Body of pancreas (tissue), 4 donors: ENCODE measurements at regions not wholly inside any gene's neighbourhood (a gene's known extent, or its start where the extent isn't known, plus 50 kb on each side); places are given as distances from the start of the nearest gene placed in this dataset.

Experiments
- ATAC-seq: fragments of 150-250 bp; one replicate; pipeline ENCODE4 v1.9.1; 2016
- DNase-seq, 4 donors: peaks; one replicate each; pipeline ENCODE4 v3.0.0-alpha.2; 2019
- H3K27ac ChIP-seq, 4 donors: fragments of 200-600 bp; sonication (generic); 1 replicate in 3 of 4; 2 replicates in 1 of 4; pipeline versions ENCODE4 v1.5.1 to v1.6.1; 2016 to 2019; ENCODE audit warnings: mild to moderate bottlenecking in 1 of 4, mixed read lengths in 1 of 4, moderate library complexity in 1 of 4
- H3K27me3 ChIP-seq, 2 donors: fragments of 200-600 bp; sonication (generic); one replicate each; pipeline ENCODE4 v1.6.0; 2016; ENCODE audit warnings: mild to moderate bottlenecking in 1 of 2
- H3K36me3 ChIP-seq, 2 donors: fragments of 200-600 bp; sonication (generic); replicated peaks in 1 of 2; 2 replicates each; pipeline ENCODE4 v1.5.1; 2016; ENCODE audit warnings: low read depth in 2 of 2; ENCODE audit not compliant: insufficient read depth in 1 of 2
- H3K4me1 ChIP-seq: fragments of 200-600 bp; sonication (generic); one replicate; pipeline ENCODE4 v1.6.0; 2016
- H3K4me3 ChIP-seq, 2 donors: fragments of 200-600 bp; sonication (generic); 1 replicate in 1 of 2; 2 replicates in 1 of 2; pipeline ENCODE4 v1.5.1; 2016 to 2019
- H3K9me3 ChIP-seq, 3 donors: fragments of 200-600 bp; sonication (generic); 1 replicate in 2 of 3; 2 replicates in 1 of 3; pipeline ENCODE4 v1.5.1; 2016
- POLR2A ChIP-seq, 3 donors: fragments of 450-650 bp; IDR thresholded peaks; one replicate each; pipeline ENCODE4 v1.6.1; 2016; ENCODE audit warnings: antibody characterized with exemption in 3 of 3, mild to moderate bottlenecking in 2 of 3
- WGBS, 2 donors: methylation state at CpG; one replicate each; pipeline ENCODE4 v1.1.5; 2017; 5-methylcytosine and 5-hydroxymethylcytosine counted together
- intact Hi-C: fragments of 100-400 bp; cut with DNase I; formaldehyde crosslinking; loops from one replicate; pipeline ENCODE4 v1.15.1; 2023
- TF ChIP-seq, protein P1 (sequence below), 7 experiments: fragments of 450-650 bp in 4 of 7; fragments of 200-600 bp in 3 of 7; sonication (generic) in 3 of 7; IDR thresholded peaks; one replicate each; pipeline ENCODE4 v1.5.1; 2016 to 2019; ENCODE audit warnings: antibody characterized with exemption in 7 of 7

DNA sequence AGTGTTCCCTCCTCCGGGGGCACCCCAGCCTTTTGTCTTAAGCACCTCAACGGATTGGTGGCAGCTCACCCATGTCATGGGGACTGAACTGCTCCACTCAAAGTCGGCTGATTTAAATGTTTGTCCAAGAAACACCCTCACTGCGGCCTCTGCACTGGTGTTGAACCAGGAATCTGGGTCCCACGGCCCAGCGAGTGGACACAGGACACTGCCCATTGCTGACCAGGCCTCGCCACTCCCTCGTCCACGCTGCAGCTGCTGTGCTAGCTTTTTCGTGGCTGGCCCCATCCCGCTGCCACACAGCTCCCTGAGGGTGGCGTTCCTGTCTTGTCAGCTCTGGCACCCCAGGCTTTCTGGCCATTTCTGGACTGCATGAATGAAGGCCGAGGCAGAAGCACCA lies 646.2 kb downstream of the BRD1 start:
- intact Hi-C loops: no loop called here
- ATAC-seq (no peak), DNase-seq (no peak)
- Histone ChIP-seq H3K9me3 (no peaks in the 10 kb centered on the region), H3K27ac (no peak overlapping the region), H3K36me3 (no peaks in the 10 kb centered on the region), H3K4me3 (no peak overlapping the region), H3K27me3 (no peaks in the 10 kb centered on the region), H3K4me1 (no peaks in the 10 kb centered on the region)
- TF ChIP-seq, protein P1, sequence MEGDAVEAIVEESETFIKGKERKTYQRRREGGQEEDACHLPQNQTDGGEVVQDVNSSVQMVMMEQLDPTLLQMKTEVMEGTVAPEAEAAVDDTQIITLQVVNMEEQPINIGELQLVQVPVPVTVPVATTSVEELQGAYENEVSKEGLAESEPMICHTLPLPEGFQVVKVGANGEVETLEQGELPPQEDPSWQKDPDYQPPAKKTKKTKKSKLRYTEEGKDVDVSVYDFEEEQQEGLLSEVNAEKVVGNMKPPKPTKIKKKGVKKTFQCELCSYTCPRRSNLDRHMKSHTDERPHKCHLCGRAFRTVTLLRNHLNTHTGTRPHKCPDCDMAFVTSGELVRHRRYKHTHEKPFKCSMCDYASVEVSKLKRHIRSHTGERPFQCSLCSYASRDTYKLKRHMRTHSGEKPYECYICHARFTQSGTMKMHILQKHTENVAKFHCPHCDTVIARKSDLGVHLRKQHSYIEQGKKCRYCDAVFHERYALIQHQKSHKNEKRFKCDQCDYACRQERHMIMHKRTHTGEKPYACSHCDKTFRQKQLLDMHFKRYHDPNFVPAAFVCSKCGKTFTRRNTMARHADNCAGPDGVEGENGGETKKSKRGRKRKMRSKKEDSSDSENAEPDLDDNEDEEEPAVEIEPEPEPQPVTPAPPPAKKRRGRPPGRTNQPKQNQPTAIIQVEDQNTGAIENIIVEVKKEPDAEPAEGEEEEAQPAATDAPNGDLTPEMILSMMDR (IDR thresholded peaks at IDR 0.05): no peak
- TF ChIP-seq POLR2A (IDR thresholded peaks at IDR 0.05): no peak
- WGBS, 2 donors: 81 to 90% methylated on average over 8 to 13 of the region's 13 CpGs

DNA sequence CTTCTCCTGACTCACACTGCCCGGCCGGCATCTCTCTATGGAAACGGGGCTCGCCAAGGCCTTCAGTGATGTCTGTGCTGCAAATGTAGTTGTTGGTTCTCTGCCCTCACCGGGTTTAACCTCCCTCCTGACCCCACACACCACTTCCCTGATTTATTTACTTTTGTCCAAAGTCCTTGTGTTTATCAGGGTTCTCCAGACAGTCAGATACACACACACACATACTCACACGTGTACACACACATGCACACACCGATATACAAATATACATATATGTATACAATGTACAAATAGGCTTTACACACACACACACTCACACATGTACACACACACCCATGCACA lies 647.0 kb downstream of the BRD1 start:
- Histone ChIP-seq H3K27me3 (no peaks in the 10 kb centered on the region), H3K27ac (no peak overlapping the region), H3K36me3 (no peaks in the 10 kb centered on the region), H3K4me3 (no peak overlapping the region), H3K9me3 (no peaks in the 10 kb centered on the region), H3K4me1 (no peaks in the 10 kb centered on the region)
- ATAC-seq: no peak
- intact Hi-C loops: no loop called here
- 31 to 32% methylated on average over 7 of the region's 7 CpGs for WGBS, 2 donors
- TF ChIP-seq, protein P1 (IDR thresholded peaks at IDR 0.05): no peak
- no peak for DNase-seq

DNA sequence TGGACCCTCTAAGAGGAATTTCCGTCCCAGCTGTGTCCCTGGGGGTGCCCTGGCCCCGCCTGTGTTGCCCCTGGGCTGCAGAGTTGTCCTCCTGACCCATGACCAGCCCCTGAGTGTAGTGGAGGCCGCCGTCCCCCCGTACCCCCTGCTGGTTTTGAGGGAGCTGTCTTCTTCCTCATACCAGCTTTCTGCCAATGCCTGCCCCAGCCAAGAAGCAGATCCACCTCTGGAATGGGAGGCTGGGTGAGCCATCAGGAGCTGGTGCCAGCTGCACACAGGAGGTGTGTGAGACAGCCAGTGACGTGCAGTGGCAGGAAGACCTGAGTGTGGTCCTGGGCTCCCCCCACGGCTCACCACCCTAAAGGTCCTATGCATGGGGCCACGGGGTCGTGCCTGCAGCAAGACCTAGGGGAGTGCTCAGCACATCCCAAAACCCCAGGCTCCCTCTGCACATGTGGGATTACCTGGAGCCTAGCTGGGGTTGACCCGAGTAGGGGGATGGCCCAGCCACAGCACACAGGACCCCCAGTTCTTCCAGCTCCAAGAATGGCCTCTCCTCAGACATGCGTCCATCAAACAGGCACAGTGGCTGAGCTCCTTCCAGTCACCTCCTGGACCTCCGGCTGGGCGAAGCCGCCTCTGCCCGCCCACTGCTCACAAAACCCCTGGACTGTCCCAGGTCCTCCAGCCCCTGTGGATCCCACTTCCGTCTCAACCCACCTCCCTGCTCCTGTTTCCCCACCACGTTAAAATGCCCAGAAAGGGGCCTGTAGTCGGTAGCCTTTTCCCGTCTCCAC lies 647.6 kb downstream of the BRD1 start:
- Histone ChIP-seq H3K27ac (no peak overlapping the region), H3K4me1 (no peaks in the 10 kb centered on the region), H3K27me3 (no peaks in the 10 kb centered on the region), H3K9me3 (no peaks in the 10 kb centered on the region), H3K36me3 (no peaks in the 10 kb centered on the region), H3K4me3 (no peak overlapping the region)
- TF ChIP-seq, protein P1 (IDR thresholded peaks at IDR 0.05): no peak
- no peak for TF ChIP-seq POLR2A (IDR thresholded peaks at IDR 0.05)
- intact Hi-C loops: no loop called here
- ATAC-seq (no peak), DNase-seq (no peak)
- WGBS, 2 donors: 59 to 76% methylated on average over 11 to 17 of the region's 19 CpGs

DNA sequence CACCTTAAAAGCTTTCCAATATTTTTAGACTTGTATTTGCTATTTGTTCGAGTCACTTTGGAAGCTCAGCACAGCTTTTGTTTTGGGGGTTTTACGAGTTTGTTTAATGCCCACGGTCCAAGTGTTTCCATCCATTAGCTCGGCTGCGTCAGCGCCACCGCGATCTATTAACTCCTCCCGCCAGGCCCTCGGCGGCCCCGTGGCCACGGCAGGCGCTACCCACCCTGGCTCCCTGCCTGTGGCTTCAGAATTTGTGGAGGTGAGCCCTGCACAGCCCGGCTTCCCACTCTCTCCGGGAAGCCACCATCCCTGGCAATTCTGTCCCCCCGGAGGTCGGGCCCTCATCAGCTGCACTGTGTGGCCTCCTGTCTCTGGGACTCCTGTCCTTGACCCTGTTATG lies 648.5 kb downstream of the BRD1 start:
- Histone ChIP-seq H3K36me3 (no peaks in the 10 kb centered on the region), H3K27ac (no peak overlapping the region), H3K9me3 (no peaks in the 10 kb centered on the region), H3K27me3 (no peaks in the 10 kb centered on the region), H3K4me3 (no peak overlapping the region), H3K4me1 (no peaks in the 10 kb centered on the region)
- ATAC-seq (no peak), DNase-seq (no peak)
- TF ChIP-seq POLR2A (IDR thresholded peaks at IDR 0.05): no peak
- TF ChIP-seq, protein P1 (IDR thresholded peaks at IDR 0.05): no peak
- 79 to 84% methylated on average over 15 to 18 of the region's 18 CpGs for WGBS, 2 donors
- intact Hi-C loops: no loop called here
